Stomach (tissue), 4 donors: ENCODE measurements at regions not wholly inside any gene's neighbourhood (a gene's known extent, or its start where the extent isn't known, plus 50 kb on each side); places are given as distances from the start of the nearest gene placed in this dataset.

Experiments
- EP300 ChIP-seq: sonication (generic); formaldehyde crosslinking; IDR thresholded peaks from one replicate; pipeline ENCODE4 v1.6.1; 2017; ENCODE audit warnings: antibody characterized with exemption
- POLR2A ChIP-seq, 4 donors: fragments of 450-650 bp; IDR thresholded peaks; one replicate each; pipeline ENCODE4 v1.6.1; 2016; ENCODE audit warnings: antibody characterized with exemption in 4 of 4, control low read depth in 2 of 4, mild to moderate bottlenecking in 1 of 4, moderate library complexity in 1 of 4
- POLR2AphosphoS5 ChIP-seq, 3 donors: sonication (generic); formaldehyde crosslinking; IDR thresholded peaks; one replicate each; pipeline ENCODE4 v1.6.1; 2016; ENCODE audit warnings: antibody characterized with exemption in 3 of 3
- TF ChIP-seq, protein P1 (sequence below), 7 experiments: fragments of 450-650 bp in 4 of 7; fragments of 200-600 bp in 3 of 7; sonication (generic) in 3 of 7; IDR thresholded peaks; one replicate each; pipeline ENCODE4 v1.5.1; 2016 to 2019; ENCODE audit warnings: antibody characterized with exemption in 7 of 7, control low read depth in 2 of 7, mild to moderate bottlenecking in 1 of 7

- TF ChIP-seq, protein P1, sequence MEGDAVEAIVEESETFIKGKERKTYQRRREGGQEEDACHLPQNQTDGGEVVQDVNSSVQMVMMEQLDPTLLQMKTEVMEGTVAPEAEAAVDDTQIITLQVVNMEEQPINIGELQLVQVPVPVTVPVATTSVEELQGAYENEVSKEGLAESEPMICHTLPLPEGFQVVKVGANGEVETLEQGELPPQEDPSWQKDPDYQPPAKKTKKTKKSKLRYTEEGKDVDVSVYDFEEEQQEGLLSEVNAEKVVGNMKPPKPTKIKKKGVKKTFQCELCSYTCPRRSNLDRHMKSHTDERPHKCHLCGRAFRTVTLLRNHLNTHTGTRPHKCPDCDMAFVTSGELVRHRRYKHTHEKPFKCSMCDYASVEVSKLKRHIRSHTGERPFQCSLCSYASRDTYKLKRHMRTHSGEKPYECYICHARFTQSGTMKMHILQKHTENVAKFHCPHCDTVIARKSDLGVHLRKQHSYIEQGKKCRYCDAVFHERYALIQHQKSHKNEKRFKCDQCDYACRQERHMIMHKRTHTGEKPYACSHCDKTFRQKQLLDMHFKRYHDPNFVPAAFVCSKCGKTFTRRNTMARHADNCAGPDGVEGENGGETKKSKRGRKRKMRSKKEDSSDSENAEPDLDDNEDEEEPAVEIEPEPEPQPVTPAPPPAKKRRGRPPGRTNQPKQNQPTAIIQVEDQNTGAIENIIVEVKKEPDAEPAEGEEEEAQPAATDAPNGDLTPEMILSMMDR (IDR thresholded peaks at IDR 0.05), result no peak
- TF ChIP-seq POLR2A (IDR thresholded peaks at IDR 0.05) (no peak), POLR2AphosphoS5 (IDR thresholded peaks at IDR 0.05) (no peak), EP300 (no peak)
These were observed 108.2 kb downstream of the PFKFB3 start for GRCh38 chr10:6310977-6311376.
